HEK293T (cell line): ENCODE measurements at regions not wholly inside any gene's neighbourhood (a gene's known extent, or its start where the extent isn't known, plus 50 kb on each side); places are given as distances from the start of the nearest gene placed in this dataset.

Experiments
- CTBP1 ChIP-seq: fragments of 450-650 bp; IDR thresholded peaks from 2 replicates; pipeline ENCODE4 v1.6.1; 2016; ENCODE audit warnings: borderline replicate concordance
- ELF4 ChIP-seq: fragments of 450-650 bp; IDR thresholded peaks from 2 replicates; pipeline ENCODE4 v1.6.1; 2017; ENCODE audit warnings: antibody characterized with exemption
- SP1 ChIP-seq: fragments of 450-650 bp; IDR thresholded peaks from 2 replicates; pipeline ENCODE4 v1.6.1; 2017
- TARDBP ChIP-seq: fragments of 450-650 bp; IDR thresholded peaks from 2 replicates; pipeline ENCODE4 v1.6.1; 2016
- TF ChIP-seq, protein P1 (sequence below): fragments of 450-650 bp; IDR thresholded peaks from 2 replicates; pipeline ENCODE4 v1.6.1; 2016

DNA sequence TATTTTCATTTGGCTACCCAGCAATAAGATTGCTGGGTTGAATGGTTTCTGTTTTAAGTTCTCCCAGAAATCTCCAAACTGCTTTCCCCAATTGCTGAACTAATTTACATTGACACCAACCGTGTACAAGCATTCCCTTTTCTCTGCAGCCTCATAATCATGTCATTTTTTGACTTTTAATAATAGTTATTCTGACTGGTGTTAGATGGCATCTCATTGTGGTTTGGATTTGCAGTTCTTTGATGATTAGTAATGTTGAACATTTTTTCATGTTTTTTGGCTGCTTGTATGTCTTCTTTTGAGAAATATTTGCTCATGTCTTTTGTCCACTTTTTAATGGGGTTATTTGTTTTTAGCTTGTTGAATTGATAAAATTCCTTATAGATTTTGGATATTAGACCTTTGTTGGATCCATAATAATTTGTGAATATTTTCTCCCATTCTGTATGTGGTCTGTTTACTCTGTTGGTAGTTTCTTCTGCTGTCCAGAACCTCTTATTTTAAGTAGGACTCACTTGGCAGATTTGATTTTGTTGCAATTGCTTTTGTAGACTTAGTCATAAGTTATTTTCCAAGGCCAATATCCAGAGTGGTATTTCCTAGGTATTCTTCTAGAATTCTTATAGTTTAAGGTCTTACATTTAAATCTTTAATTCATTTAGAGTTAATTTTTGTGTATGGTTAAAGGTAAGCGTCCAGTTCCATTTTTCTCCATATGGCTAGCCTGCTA lies 793.7 kb downstream of the BRINP1 start:
- TF ChIP-seq CTBP1 (no peak), SP1 (no peak), ELF4 (no peak), TARDBP (no peak)
- TF ChIP-seq, protein P1, sequence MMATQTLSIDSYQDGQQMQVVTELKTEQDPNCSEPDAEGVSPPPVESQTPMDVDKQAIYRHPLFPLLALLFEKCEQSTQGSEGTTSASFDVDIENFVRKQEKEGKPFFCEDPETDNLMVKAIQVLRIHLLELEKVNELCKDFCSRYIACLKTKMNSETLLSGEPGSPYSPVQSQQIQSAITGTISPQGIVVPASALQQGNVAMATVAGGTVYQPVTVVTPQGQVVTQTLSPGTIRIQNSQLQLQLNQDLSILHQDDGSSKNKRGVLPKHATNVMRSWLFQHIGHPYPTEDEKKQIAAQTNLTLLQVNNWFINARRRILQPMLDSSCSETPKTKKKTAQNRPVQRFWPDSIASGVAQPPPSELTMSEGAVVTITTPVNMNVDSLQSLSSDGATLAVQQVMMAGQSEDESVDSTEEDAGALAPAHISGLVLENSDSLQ = no peak
